Lower leg skin (tissue), 4 donors: ENCODE measurements at regions not wholly inside any gene's neighbourhood (a gene's known extent, or its start where the extent isn't known, plus 50 kb on each side); places are given as distances from the start of the nearest gene placed in this dataset.

Experiments
- DNase-seq, 2 donors: peaks; one replicate each; pipeline ENCODE4 v3.0.0-alpha.2; 2019; ENCODE audit warnings: low spot score in 2 of 2
- H3K4me3 ChIP-seq: fragments of 200-600 bp; sonication (generic); 2 replicates; pipeline ENCODE4 v1.5.1; 2017; ENCODE audit warnings: mild to moderate bottlenecking, low read depth; ENCODE audit not compliant: poor library complexity, severe bottlenecking
- CTCF ChIP-seq, 3 donors: fragments of 450-650 bp; IDR thresholded peaks; one replicate each; pipeline ENCODE4 v1.5.1; 2016; ENCODE audit warnings: antibody characterized with exemption in 3 of 3, mild to moderate bottlenecking in 3 of 3, moderate library complexity in 2 of 3
- POLR2A ChIP-seq, 2 donors: fragments of 450-650 bp; IDR thresholded peaks; one replicate each; pipeline ENCODE4 v1.6.1; 2016 to 2017; ENCODE audit warnings: antibody characterized with exemption in 2 of 2, mild to moderate bottlenecking in 1 of 2, moderate library complexity in 1 of 2
- WGBS, 2 donors: methylation state at CpG; one replicate each; pipeline ENCODE4 v1.1.5; 2018; 5-methylcytosine and 5-hydroxymethylcytosine counted together
- intact Hi-C: fragments of 100-400 bp; cut with DNase I; formaldehyde crosslinking; loops from one replicate; pipeline ENCODE4 v1.15.0; 2023; ENCODE audit warnings: low total_unique reads

GRCh38 chr2:56484906-56485305 is 301.1 kb downstream of the CCDC85A start:
- H3K4me3 ChIP-seq, result no peak overlapping the region
- intact Hi-C loops, result no loop called here
- no peak for TF ChIP-seq POLR2A (IDR thresholded peaks at IDR 0.05)
- DNase-seq, result no peak

GRCh38 chr2:56500317-56500716 is 316.5 kb downstream of the CCDC85A start:
- no peak overlapping the region for H3K4me3 ChIP-seq
- intact Hi-C loops, result no loop called here
- WGBS, 2 donors, result 87 to 91% methylated on average over 1 of the region's 1 CpG
- no peak for TF ChIP-seq CTCF (IDR thresholded peaks at IDR 0.05)
- no peak for TF ChIP-seq POLR2A (IDR thresholded peaks at IDR 0.05)
- DNase-seq, result no peak

- TF ChIP-seq POLR2A (IDR thresholded peaks at IDR 0.05), result no peak
- TF ChIP-seq CTCF (IDR thresholded peaks at IDR 0.05), result no peak
- WGBS, 2 donors, result 93 to 99% methylated on average over 2 of the region's 2 CpGs
- intact Hi-C loops, result no loop called here
- DNase-seq, result no peak
- no peak overlapping the region for H3K4me3 ChIP-seq
Observed at GRCh38 chr2:56502616-56503015, 318.8 kb downstream of the CCDC85A start.

- WGBS, 2 donors, result 63 to 68% methylated on average over 3 of the region's 3 CpGs
- intact Hi-C loops, result no loop called here
- TF ChIP-seq CTCF (IDR thresholded peaks at IDR 0.05) (no peak), POLR2A (IDR thresholded peaks at IDR 0.05) (no peak)
- DNase-seq, result no peak
- H3K4me3 ChIP-seq, result no peak overlapping the region
Observed at GRCh38 chr2:56505885-56506284, 322.1 kb downstream of the CCDC85A start.

GRCh38 chr2:56508662-56509061 is 324.9 kb downstream of the CCDC85A start:
- no peak overlapping the region for H3K4me3 ChIP-seq
- no peak for TF ChIP-seq CTCF (IDR thresholded peaks at IDR 0.05)
- TF ChIP-seq POLR2A (IDR thresholded peaks at IDR 0.05), result no peak
- intact Hi-C loops, result no loop called here
- DNase-seq, result no peak
- 97 to 99% methylated on average over 2 of the region's 2 CpGs for WGBS, 2 donors

- DNase-seq, result no peak
- WGBS, 2 donors, result 80 to 91% methylated on average over 2 of the region's 2 CpGs
- intact Hi-C loops, result no loop called here
- no peak overlapping the region for H3K4me3 ChIP-seq
- no peak for TF ChIP-seq CTCF (IDR thresholded peaks at IDR 0.05)
- no peak for TF ChIP-seq POLR2A (IDR thresholded peaks at IDR 0.05)
Observed at GRCh38 chr2:56510610-56511009, 326.8 kb downstream of the CCDC85A start.
